Esophagus mucosa (tissue), 1 donor: ENCODE measurements at regions not wholly inside any gene's neighbourhood (a gene's known extent, or its start where the extent isn't known, plus 50 kb on each side); places are given as distances from the start of the nearest gene placed in this dataset.

Experiments used
- ATAC-seq: fragments of 200-7000 bp; cut with Tn5 transposase; one replicate; pipeline ENCODE4 v1.9.1; 2020
- donor health status: DM: yes; HTN: yes; CAD: no.

- no peak for ATAC-seq
Observed at GRCh38 chr12:77345336-77345735, 280.0 kb upstream of the E2F7 start.

- no peak for ATAC-seq
Observed at GRCh38 chr12:77344651-77345050, 279.3 kb upstream of the E2F7 start.

GRCh38 chr12:77343291-77343690 lies 277.9 kb upstream of the E2F7 start:
- no peak for ATAC-seq

GRCh38 chr12:77342253-77342652 lies 276.9 kb upstream of the E2F7 start:
- no peak for ATAC-seq

- ATAC-seq = no peak
Observed at GRCh38 chr12:77339610-77340009, 274.2 kb upstream of the E2F7 start.

GRCh38 chr12:77337362-77337761 lies 272.0 kb upstream of the E2F7 start:
- ATAC-seq = no peak

- ATAC-seq = no peak
Observed at GRCh38 chr12:77334806-77335205, 269.4 kb upstream of the E2F7 start.

- ATAC-seq = peak; percentile 33
Observed at GRCh38 chr12:77328326-77328725, 263.0 kb upstream of the E2F7 start.

- no peak for ATAC-seq
Observed at GRCh38 chr12:77325511-77326236, 260.3 kb upstream of the E2F7 start.

GRCh38 chr12:77324763-77325468 lies 259.5 kb upstream of the E2F7 start:
- ATAC-seq = peak; percentile 90

- ATAC-seq = no peak
Observed at GRCh38 chr12:77324416-77324762, 259.0 kb upstream of the E2F7 start.

GRCh38 chr12:77323788-77324415 lies 258.5 kb upstream of the E2F7 start:
- no peak for ATAC-seq

GRCh38 chr12:77319166-77319565 lies 253.8 kb upstream of the E2F7 start:
- no peak for ATAC-seq

- ATAC-seq = no peak
Observed at GRCh38 chr12:77315407-77315806, 250.0 kb upstream of the E2F7 start.

- ATAC-seq = no peak
Observed at GRCh38 chr12:77314378-77315052, 249.1 kb upstream of the E2F7 start.

- ATAC-seq = no peak
Observed at GRCh38 chr12:77308056-77308455, 242.7 kb upstream of the E2F7 start.

- ATAC-seq = no peak
Observed at GRCh38 chr12:77300811-77301210, 235.4 kb upstream of the E2F7 start.

GRCh38 chr12:77299910-77300669 lies 234.7 kb upstream of the E2F7 start:
- ATAC-seq = peak; percentile 92

GRCh38 chr12:77299001-77299400 lies 233.6 kb upstream of the E2F7 start:
- no peak for ATAC-seq

GRCh38 chr12:77294016-77294415 lies 228.6 kb upstream of the E2F7 start:
- ATAC-seq = no peak

GRCh38 chr12:77274926-77275325 lies 209.6 kb upstream of the E2F7 start:
- ATAC-seq = no peak

GRCh38 chr12:77273898-77274297 lies 208.5 kb upstream of the E2F7 start:
- no peak for ATAC-seq

GRCh38 chr12:77256956-77257355 lies 191.6 kb upstream of the E2F7 start:
- ATAC-seq = no peak
